ENCODE measurements at regions not wholly inside any gene's neighbourhood (a gene's known extent, or its start where the extent isn't known, plus 50 kb on each side); places are given as distances from the start of the nearest gene placed in this dataset.

DNA sequence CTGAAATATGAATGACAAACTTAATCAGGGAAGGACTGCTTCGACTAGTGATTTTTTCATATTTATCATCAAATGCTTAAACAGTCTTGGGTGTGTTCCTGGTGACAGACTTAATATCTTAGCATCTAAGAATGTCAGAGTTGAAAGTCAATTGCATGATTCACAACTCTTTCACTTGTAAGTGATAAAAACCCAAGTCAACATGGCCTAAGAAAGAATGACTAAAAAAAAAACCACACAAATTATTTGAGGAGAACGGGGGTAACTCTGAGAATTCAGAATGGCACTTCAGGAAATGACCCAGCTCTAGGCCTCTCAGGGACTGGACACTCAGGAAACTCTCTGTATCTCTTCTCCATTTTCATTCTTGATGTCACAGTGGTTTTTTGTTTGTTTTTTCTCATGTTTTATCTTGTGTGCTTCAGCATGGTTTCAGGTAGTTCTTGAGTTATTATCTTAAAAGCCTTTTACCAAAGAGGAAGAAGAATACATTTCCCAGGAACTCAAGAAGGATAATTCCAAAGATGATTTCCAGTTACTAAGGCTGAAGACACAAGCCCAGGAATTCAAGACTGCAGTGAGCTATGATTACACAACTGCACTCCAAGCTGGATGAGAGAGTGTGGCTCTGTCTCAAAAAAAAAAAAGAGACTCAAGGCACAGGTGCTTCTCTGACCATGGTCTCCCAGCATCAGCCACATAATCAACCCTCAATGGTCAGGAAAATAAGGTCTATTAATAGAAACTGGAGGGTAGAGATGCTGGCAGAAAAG is 1697.8 kb upstream of the IGFBP7 start:
- TF ChIP-seq, protein P1, sequence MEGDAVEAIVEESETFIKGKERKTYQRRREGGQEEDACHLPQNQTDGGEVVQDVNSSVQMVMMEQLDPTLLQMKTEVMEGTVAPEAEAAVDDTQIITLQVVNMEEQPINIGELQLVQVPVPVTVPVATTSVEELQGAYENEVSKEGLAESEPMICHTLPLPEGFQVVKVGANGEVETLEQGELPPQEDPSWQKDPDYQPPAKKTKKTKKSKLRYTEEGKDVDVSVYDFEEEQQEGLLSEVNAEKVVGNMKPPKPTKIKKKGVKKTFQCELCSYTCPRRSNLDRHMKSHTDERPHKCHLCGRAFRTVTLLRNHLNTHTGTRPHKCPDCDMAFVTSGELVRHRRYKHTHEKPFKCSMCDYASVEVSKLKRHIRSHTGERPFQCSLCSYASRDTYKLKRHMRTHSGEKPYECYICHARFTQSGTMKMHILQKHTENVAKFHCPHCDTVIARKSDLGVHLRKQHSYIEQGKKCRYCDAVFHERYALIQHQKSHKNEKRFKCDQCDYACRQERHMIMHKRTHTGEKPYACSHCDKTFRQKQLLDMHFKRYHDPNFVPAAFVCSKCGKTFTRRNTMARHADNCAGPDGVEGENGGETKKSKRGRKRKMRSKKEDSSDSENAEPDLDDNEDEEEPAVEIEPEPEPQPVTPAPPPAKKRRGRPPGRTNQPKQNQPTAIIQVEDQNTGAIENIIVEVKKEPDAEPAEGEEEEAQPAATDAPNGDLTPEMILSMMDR (IDR thresholded peaks at IDR 0.05): no peak
- TF ChIP-seq POLR2A (IDR thresholded peaks at IDR 0.05) (no peak), EP300 (IDR thresholded peaks at IDR 0.05) (no peak)
